Kidney capillary endothelial cell (primary cell): ENCODE measurements at regions not wholly inside any gene's neighbourhood (a gene's known extent, or its start where the extent isn't known, plus 50 kb on each side); places are given as distances from the start of the nearest gene placed in this dataset.

Source experiments
- DNase-seq: peaks from one replicate; pipeline ENCODE4 v3.0.0-alpha.2; 2018; ENCODE audit warnings: low spot score

DNA sequence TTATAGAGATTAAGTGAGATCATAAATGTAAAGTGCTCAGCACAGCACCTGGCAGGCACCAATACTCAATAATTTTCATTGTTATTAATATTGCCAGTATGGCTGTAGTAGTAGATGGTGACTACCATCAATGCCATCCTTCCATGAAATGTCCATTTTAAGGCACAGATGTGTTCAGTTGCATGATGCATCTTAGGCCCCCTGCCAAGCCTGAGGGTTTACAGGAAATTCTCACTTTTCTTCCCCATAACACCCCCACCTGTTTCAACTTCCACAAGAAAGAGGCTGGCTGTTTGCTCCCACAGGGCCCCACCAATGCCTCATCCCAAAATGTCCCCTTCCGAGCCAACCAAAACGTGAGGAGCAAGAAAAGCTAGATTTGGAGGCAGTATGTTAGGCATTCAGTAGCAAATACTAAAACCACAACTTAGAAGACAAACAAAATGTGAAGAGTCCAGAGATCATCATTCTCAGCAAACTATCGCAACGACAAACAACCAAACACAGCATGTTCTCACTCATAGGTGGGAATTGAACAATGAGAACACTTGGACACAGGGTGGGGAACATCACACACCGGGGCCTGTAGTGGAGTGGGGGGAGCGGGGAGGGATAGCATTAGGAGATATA is 110.6 kb upstream of the NHSL1 start:
- no peak for DNase-seq

DNA sequence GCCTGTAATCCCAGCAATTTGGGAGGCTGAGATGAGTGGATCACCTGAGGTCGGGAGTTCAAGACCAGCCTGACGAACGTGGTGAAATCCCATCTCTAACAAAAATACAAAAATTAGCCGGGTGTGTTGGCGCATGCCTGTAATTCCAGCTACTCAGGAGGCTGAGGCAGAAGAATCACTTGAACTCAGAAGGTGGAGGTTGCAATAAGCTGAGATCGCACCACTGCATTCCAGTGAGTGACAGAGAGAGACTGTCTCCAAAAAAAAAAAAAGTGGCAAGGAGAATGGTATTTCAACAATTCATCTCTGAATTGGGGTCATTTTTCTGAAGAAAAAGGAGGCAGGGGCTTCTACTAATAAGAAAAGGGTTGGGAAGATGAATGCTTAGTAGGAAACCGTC is 111.5 kb upstream of the NHSL1 start:
- DNase-seq: no peak

DNA sequence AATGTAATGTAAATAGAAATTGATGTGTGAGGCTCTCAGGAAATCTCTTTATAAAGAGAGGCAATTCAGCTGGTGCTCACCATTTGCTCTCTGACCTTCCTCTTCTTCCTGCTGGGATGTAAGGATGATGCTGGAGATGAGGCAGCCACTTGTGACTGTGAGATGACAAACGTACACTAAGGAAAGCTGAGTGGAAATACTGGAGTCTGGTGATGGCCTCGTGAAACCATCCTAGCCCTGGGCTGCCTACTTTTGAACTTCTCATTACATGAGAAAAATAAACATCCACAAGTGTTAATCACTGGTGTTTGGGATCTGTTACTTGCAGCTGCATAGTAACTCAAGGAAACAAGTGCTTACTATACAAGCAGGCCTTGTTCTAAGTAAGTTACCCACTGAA is 114.9 kb upstream of the NHSL1 start:
- DNase-seq: no peak

DNA sequence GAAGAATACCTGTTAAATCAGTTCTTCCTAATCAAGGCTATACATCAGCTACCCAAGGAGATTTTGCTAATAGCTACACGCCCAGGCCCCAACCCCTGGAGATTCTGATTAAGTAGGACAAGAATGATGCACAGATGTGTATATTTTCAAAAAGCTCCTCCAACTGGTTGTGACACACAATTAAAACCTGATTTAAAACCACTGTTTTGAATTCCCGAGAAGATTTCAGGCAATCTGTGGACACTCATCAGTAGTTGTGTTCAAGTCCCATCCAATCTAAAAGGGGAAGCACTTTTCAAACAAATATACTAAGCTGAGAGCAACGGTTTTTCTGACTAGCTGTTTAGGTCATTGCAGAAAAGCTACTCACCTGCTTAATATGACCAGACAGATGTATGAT is 118.9 kb upstream of the NHSL1 start:
- DNase-seq: no peak

DNA sequence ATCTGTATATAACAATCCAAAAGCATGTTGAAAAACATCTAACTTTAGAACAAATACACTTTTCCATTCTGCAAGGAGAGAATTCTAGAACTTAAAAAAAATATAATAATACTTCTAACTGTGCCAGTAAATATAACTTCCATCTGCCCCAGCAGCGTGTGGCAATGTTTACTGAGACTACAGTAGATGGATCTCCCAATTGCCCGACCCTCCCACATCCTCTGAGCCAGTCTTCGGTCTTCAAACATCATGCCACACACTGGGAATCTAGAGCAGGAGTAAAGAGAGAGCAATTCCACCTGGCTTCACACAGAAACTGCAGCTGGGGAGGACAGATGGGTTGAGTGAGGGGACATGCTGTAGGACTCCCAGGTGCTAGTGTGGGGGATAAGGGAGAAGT is 121.3 kb upstream of the NHSL1 start:
- no peak for DNase-seq

DNA sequence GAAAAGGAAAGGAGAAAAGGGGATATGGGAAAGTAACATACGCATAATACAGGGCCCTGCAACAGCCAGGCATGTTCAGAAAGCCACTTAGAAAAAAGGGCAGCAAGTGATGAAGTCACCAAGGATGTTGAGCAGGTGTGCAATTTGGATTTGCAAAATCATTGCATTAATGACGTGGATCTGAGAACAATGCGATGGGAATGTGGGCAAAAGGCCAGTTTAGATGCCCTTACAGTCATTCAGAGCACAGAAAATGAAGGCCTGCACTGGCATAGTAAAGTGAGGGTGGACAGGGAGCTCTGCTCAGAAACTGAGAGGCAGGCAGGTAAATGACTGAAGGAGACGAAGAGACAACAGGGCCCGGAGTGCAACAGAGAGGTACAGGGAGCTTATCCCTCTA is 123.7 kb upstream of the NHSL1 start:
- DNase-seq: no peak

DNA sequence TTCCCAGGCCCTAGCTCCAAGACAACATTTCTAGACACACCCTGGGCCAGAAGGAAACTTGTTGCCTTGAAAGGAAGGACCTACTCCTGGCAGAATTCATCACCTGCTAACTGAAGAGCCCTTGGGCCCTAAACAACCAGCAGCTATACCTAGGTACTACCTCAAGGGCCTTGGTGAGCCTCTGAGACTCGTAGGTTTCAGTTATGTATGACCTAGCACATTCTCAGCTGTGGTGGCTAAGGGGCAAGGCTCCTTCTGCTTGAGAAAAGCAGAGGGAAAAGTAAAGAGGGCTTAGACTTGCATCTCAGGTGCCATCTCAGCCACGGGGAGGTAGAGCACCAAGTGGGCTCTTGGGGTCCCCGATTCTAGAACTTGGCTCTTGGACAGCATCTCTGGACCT is 132.3 kb upstream of the NHSL1 start:
- DNase-seq: no peak

DNA sequence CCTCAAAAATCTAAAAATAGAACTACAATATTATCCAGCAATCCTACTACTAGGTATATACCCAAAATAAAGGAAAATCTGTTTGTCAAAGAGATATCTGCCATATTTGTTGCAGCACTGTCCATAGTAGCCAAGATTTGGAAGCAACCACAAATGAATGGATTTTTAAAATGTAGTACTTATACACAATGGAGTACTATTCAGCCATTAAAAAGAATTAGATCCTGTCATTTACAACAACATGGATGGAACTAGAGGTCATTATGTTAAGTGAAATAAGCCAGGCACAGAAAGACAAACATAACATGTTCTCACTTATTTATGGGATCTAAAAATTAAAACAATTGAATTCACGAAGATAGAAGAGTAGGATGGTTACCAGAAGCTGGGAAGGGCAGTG is 135.7 kb upstream of the CCDC28A start:
- no peak for DNase-seq

DNA sequence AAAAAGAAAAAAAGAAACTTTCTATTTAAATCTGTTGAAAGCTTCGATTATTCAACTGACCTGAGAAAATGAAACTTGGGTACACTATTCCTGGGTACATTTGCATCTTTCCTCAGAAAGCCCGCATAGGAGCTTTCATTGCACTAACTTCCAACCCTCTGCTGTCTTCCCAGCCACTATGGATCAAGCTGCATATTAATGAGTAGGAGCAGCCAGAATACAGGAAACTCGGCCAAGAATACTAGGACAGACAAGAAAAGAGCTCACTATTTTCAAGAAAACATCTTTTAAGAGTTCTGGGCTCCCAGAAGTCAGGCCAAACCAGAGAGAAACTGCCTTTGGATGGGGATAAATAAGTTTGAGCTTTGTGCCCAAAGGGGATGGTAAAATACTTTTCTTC is 135.0 kb upstream of the CCDC28A start:
- DNase-seq: no peak

DNA sequence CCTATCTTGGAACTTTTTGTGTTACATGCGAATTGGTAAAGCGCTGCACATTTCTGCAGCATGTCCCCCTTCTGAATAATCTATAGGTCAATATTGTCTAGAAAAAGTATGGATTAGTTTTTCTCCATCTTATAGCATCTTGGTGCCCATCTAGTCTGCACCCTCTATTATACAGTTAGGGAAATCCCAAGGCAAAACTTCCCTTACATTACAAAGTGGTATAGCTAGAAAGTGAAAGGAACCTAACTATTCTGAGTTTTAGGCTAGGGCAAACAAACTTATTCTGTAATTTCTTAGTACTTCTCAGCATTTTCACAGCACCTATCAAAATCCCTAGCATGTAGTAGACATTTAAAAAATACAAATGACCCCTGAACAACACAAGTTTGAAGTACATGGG is 133.5 kb upstream of the CCDC28A start:
- no peak for DNase-seq

DNA sequence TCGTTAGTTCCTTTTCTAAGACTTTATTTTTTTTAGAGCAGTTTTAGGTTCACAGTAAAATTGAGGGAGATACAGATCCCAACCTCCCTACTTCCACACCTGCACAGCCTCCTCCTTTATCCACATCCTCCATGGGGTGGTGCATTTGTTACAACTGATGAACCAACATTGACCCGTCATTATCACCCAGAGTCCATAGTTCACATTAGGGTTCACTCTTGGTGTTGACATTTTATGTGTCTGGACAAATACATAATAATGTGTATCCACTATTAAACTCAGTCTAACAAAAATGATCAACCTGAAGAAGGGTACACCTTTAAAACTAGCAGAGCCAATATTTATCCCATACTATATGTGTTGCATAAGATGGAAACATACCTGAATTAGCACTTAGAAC is 130.4 kb upstream of the CCDC28A start:
- DNase-seq: no peak

DNA sequence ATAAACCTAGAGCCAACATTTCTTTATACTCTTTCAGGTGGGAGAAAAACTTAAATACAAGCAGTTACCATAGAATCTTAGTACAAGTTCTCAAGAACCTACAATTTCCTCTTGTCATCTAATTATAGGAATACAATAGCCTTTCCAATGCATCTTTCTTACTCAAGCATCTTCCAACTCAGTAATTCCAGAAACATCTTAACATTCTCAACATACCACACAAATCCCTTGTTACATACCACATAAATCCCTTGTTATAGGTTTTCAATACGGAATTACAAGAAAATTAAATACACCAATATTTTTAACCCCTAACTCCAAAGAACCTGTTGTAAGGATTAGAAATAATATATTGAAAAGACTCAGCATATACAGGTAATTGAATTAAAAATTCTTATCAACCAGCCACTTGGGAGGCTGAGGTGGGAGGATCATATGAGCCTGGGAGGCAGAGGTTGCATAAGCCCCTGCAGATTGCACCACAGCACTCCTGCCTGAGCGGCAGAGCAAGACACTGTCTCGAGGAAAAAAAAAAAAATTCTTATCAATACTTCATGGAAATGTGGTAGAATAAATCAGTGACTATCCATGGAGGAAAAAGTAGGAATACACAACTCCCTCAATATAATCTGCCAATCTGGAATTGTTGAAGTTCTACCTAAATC is 127.5 kb upstream of the CCDC28A start:
- no peak for DNase-seq

DNA sequence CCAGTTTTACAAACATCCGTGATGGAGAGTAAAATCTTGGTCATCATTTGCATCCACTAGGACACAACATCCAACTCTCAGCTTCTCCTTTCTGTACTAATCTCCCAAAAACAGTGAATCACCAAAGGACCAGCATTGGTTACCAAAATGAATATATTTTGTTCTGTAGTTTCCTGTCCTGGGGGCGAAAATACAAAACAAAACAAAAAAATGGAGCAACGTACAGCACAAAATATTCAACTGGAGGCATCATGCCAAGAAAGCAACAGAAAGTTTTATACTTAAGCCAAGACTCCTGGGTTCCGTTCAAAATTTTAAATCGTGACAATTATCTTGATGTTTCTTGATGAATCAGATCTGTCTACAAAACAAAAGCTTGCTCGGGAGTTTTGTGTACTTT is 126.6 kb upstream of the CCDC28A start:
- no peak for DNase-seq

DNA sequence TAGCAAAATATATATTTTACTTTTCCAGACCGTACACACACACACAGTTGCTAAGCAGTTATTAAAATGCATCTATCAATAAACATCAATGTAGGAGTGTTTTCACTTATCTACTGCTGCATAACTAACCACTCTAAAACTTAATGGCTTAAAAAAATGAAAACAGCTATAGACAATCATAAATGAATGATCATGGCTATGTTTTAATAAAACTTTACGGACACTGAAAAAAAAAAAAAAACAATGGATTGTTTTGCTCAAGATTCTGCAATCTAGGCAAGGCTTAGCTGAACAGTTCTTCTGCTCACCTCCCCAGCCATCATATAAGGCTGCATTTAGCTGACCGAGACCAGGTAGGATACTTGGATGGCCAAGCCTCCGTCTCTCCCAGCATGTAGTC is 125.4 kb upstream of the CCDC28A start:
- DNase-seq: no peak

DNA sequence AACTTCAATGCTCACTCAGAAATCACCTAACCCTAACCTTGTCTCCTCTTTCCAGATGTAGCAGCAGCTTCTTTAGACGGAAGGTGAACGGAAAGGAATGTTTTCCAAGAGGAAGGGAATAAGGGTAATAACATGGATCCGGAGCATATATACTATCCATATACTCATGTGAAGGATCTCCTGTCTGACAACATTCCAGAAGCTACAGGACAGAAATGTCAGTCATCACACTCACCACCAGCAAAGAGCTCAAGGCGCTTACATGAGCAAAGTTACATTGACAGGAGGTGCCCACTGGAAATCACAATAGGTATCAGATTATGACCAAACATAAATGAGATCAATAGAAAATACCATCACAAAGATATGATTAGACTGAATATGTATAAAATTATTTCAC is 122.1 kb upstream of the CCDC28A start:
- DNase-seq: no peak

DNA sequence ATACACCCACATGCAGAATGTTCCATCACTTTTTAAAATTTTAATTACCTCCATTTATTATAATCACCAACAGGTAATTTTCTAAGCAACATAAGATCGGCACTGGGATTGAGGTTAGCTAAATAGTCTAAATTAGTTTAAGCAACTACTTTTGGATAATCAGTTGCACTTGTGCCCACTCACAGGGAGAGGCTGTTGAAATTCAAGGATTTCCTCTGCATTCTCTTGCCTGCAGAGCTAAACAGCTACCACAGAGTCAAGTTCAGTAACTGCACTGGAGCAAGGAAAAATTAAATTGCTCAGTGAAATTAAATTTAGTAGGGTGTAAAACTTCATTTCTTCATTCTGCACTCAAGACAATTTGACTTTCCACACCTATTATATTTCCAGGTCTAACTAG is 120.7 kb upstream of the CCDC28A start:
- DNase-seq: no peak

DNA sequence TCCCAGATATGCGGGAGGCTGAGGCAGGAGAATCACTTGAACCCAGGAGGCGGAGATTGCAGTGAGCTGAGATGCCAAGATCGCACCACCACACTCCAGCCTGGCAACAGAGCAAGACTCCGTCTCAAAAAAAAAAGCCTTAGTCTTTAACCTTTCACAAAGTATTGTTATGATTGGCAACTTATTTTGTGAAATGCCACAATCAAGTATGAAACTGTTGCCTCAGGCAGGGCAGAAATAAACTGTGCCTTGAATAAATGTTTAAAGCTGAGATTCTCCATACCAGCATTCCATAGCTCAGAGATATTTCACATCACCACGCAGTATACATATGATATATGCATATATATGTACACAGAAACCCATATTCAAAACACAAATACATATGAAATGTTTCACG is 120.1 kb upstream of the CCDC28A start:
- DNase-seq: no peak

DNA sequence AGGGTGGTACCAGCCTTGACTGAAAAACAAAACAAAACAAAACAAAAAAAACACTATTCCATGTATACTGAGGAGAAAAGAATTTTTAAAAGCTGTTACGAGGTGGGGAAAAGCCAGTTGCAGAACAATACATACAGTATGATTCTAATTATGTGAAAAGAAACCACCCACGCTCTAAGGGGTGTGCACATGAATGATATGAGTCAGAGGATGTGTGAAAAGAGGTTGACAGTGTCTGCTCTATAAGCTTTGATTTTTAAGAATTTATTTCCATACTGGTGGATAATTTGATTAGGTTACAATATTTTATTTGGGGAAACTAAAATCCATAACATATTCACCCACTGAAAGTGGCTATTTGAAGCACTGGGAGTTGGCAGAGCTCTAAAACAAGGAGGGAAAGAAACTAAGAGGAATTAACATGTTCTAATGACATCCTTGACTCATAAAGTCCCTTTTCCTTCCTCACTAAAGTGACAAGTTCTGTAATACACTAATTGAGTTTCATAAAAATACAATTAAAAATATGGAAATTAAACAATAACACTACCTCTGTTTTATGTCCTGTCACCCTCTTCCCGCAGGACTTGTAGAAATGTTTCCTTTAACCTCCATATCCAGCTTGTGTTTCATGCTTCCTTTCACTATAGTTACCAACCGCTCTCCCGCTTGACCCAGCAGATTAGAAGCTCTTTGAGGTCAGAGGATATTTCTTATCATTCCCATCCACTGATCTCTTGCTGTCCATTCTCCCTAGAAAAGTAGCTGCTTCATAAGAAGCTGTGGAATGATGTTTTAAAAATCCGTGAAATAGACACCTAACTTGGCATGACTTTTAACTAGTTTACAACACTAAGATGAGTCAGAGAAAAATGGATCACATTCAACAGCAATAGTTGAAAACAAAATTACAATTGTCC is 118.6 kb upstream of the CCDC28A start:
- peak; percentile 62 for DNase-seq

DNA sequence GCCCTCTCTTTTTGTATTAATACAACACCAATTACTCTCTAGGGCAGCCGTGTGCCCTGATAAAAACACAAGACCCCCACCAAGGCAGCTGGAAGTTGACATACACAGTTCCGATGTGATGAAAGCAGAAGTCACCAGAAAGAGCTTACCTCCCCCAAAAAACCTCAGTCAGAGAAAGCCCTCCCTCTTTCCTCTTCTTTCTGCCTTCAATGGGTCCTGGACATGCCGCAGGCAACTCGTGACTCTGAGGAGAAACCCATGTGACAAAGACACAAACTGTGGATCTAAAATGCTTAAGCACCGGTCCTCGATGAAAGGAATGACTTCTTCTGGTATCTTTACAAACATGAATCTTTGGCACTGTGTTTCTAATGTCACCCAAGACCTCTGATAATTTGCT is 117.7 kb upstream of the CCDC28A start:
- no peak for DNase-seq

DNA sequence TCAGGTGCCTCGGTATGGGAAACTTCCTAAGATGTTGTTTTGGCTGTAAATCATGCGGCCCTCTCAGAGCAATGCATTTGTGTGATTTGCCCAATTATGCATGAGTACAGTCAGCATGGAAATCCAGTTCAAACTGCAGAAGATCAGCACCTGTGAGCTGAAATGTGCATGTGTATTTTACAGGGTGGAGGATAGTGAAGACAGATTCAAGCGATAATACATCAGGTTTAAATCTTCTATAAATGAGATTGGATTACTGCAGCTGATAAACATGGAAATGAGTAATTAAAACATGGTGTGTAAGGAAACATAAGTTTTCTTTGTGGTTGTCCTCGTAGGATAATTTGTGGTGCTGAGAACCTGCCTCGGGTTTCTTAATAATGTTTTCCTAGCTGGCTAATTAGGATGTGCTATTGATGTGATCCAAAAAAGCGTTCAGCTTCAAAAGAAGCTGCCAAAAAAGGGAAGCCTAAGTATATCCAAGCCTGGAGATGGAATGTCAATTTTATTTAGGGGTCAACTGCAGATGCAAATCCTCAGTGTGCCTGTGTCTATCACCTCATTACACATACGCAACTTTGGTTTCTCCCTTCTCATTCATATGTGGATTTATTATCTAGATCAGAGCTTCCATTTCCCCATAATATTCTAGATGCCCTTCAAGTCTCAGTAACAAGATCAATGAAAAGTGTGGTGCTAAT is 117.1 kb upstream of the CCDC28A start:
- DNase-seq: no peak

DNA sequence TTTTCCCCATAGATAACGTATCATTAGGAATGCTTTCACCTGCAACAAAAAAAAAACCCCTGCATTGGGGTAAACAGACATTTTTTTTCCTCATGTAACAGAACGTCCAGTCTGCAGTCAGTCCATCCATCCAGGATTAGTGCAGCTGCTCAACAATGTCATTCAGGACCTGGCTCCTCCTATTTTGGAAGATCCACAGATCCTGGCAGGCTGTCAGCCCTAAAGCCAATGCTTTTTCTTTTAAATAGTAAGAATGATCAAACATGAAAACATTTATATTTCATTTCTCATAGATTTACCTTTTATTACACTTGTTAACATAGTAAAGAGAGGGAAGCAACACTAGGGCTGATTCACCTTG is 116.5 kb upstream of the CCDC28A start:
- DNase-seq: no peak

DNA sequence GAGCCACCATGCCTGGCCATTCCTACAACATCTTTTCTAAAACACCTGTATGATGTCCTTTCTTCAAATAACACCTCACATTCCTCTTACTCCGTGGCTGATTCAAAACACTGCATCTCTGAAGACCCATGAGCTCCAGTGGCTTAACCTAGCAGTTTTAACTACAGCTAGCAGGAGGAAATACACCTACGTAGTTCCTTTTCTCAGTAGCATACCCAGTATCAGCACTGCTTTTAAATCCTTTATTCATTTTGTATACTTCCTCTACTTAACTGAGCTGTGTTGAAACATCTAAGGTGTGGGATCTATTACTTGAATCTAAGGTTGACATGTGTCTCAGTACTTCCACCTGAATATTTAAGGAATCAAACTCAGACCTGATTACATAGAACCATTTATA is 113.6 kb upstream of the CCDC28A start:
- DNase-seq: no peak

DNA sequence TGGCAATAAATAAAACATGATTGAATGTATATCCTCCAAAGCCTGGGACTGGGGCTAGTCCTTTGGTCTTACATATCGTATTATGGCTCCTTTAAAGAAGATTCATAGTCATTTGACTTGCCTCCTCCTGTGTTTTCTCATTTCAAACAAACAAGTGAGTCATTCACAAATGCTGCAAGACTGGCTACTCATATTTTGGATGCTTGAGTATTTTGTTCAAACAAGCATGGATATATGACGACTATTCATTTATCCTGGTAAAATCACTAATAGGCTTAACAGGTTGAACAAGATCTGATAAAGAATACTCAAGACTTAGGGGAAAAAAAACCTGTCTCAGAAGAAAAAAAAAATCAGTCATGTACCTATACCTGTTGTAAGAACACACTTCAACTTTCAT is 111.1 kb upstream of the CCDC28A start:
- no peak for DNase-seq
